HepG2 (cell line): ENCODE measurements at regions not wholly inside any gene's neighbourhood (a gene's known extent, or its start where the extent isn't known, plus 50 kb on each side); places are given as distances from the start of the nearest gene placed in this dataset.

ENCODE experiments used
- ATAC-seq: fragments of 200-7000 bp; cut with Tn5 transposase; 3 replicates; pipeline ENCODE4 v1.9.1; 2020; ENCODE audit warnings: mild to moderate bottlenecking, moderate library complexity
- BruUV-seq: library from RNA; stranded (reverse); fragments of 400-500 nt; replicated peaks from 2 replicates; lab custom pipeline; 2021; lab: Mats Ljungman, UMichigan
- CTCF ChIA-PET: fragments of 300-600 bp; formaldehyde crosslinking; extraction: SDS; loops from one replicate; lab custom pipeline; 2021; ENCODE audit warnings: low total read pairs, inconsistent platforms, low intra/inter-chr PET ratio; lab: Yijun Ruan, JAX
- POLR2A ChIA-PET: fragments of 350-600 bp; sonication (Branson Sonifier 250); formaldehyde crosslinking; loops from one replicate; lab custom pipeline; 2020; ENCODE audit warnings: antibody characterized with exemption, inconsistent platforms; lab: Yijun Ruan, JAX
- DNase-seq: peaks from one replicate; pipeline ENCODE4 v3.0.0-alpha.2; 2015; ENCODE audit warnings: low spot score
- FAIRE-seq: peaks from 3 replicates; lab custom pipeline; 2011; peaks lifted over from hg19 to GRCh38; lab: Jason Lieb, UNC
- H2AFZ ChIP-seq: one replicate; pipeline ENCODE4 v1.6.1; 2011; ENCODE audit warnings: low read length, inconsistent platforms
- H3K27ac ChIP-seq: fragments of 300-600 bp; 3 replicates; pipeline ENCODE4 v1.8.0; 2011; ENCODE audit warnings: mixed run types, mild to moderate bottlenecking, mixed read lengths, low read length, inconsistent platforms; ENCODE audit not compliant: insufficient read depth; ENCODE audit errors: extremely low read length
- H3K27me3 ChIP-seq, 2 experiments: fragments of 200-600 bp in 1 of 2; 2 replicates in 1 of 2; 3 replicates in 1 of 2; pipeline versions ENCODE4 v1.6.0 to v1.8.0; 2011; ENCODE audit warnings: low read length in 2 of 2, mild to moderate bottlenecking in 2 of 2, moderate library complexity in 2 of 2, inconsistent platforms in 1 of 2; ENCODE audit not compliant: insufficient read depth in 2 of 2, control insufficient read depth in 1 of 2
- H3K36me3 ChIP-seq, 2 experiments: fragments of 200-600 bp in 1 of 2; replicated peaks in 1 of 2; 2 replicates in 1 of 2; 3 replicates in 1 of 2; pipeline versions ENCODE4 v1.5.1 to v1.8.0; 2011; ENCODE audit warnings: low read length in 2 of 2, inconsistent platforms in 1 of 2; ENCODE audit not compliant: insufficient read depth in 2 of 2, control insufficient read depth in 1 of 2
- H3K4me1 ChIP-seq: 2 replicates; pipeline ENCODE4 v1.5.1; 2012; ENCODE audit warnings: low read length, inconsistent platforms; ENCODE audit not compliant: insufficient read depth
- H3K4me2 ChIP-seq: 2 replicates; pipeline ENCODE4 v1.6.0; 2011; ENCODE audit warnings: low read depth, low read length, inconsistent platforms
- H3K4me3 ChIP-seq, 3 experiments: fragments of 200-600 bp in 1 of 3; sonication (generic), shearing (Covaris generic) in 1 of 3; replicated peaks in 1 of 3; 2 replicates each; pipeline ENCODE4 v1.5.1; 2011 to 2016; ENCODE audit warnings: low read length in 3 of 3, inconsistent platforms in 2 of 3, low read depth in 2 of 3, mild to moderate bottlenecking in 2 of 3, control low read depth in 1 of 3, mixed read lengths in 1 of 3; ENCODE audit not compliant: insufficient read depth in 1 of 3
- H3K79me2 ChIP-seq: one replicate; pipeline ENCODE4 v1.6.1; 2011; ENCODE audit warnings: low read length, inconsistent platforms; ENCODE audit not compliant: insufficient read depth
- H3K9ac ChIP-seq: 2 replicates; pipeline ENCODE4 v1.6.0; 2011; ENCODE audit warnings: mild to moderate bottlenecking, low read depth, low read length, inconsistent platforms; ENCODE audit not compliant: insufficient read depth
- H3K9me3 ChIP-seq: 2 replicates; pipeline ENCODE4 v1.5.1; 2012; ENCODE audit warnings: mild to moderate bottlenecking, low read length
- H4K20me1 ChIP-seq: 2 replicates; pipeline ENCODE4 v1.6.0; 2011; ENCODE audit warnings: inconsistent platforms, mild to moderate bottlenecking, low read length, moderate library complexity; ENCODE audit not compliant: insufficient read depth
- KDM4B ChIP-seq: sonication (generic); formaldehyde crosslinking; IDR thresholded peaks from 2 replicates; pipeline ENCODE4 v1.4.0; 2020; ENCODE audit warnings: missing genetic modification reagents
- LBX2 ChIP-seq: sonication (generic); formaldehyde crosslinking; IDR thresholded peaks from 2 replicates; pipeline ENCODE4 v1.5.0; 2020; ENCODE audit warnings: missing genetic modification reagents, mild to moderate bottlenecking, borderline replicate concordance
- NBN ChIP-seq: fragments of 450-650 bp; conservative IDR thresholded peaks from 2 replicates; pipeline ENCODE4 v1.6.1; 2017
- NFE2L1 ChIP-seq: sonication (generic); formaldehyde crosslinking; IDR thresholded peaks from 2 replicates; pipeline ENCODE4 v1.4.0; 2020; ENCODE audit warnings: missing genetic modification reagents, mild to moderate bottlenecking, borderline replicate concordance
- PRDM4 ChIP-seq: sonication (generic); formaldehyde crosslinking; IDR thresholded peaks from 2 replicates; pipeline ENCODE4 v1.9.0; 2021; ENCODE audit warnings: missing genetic modification reagents, borderline replicate concordance
- TFE3 ChIP-seq: IDR thresholded peaks from 2 replicates; pipeline ENCODE4 v1.6.1; 2016
- THAP7 ChIP-seq: sonication (generic); formaldehyde crosslinking; IDR thresholded peaks from 2 replicates; pipeline ENCODE4 v1.8.1; 2023; ENCODE audit warnings: mild to moderate bottlenecking, missing genetic modification reagents
- THAP9 ChIP-seq: sonication (generic); formaldehyde crosslinking; IDR thresholded peaks from 2 replicates; pipeline ENCODE4; 2020; ENCODE audit warnings: missing genetic modification reagents, mild to moderate bottlenecking, borderline replicate concordance
- ZKSCAN8 ChIP-seq: IDR thresholded peaks from 2 replicates; pipeline ENCODE4 v1.6.1; 2016; ENCODE audit warnings: borderline replicate concordance, missing genetic modification reagents, missing compliant biosample characterization
- ZNF530 ChIP-seq: sonication (generic); formaldehyde crosslinking; IDR thresholded peaks from 2 replicates; pipeline ENCODE4 v1.5.0; 2020; ENCODE audit warnings: low read depth, mild to moderate bottlenecking, missing genetic modification reagents
- ZNF615 ChIP-seq: sonication (generic); formaldehyde crosslinking; IDR thresholded peaks from 2 replicates; pipeline ENCODE4 v1.5.0; 2020; ENCODE audit warnings: mild to moderate bottlenecking, missing genetic modification reagents, borderline replicate concordance
- ZNF710 ChIP-seq: sonication (generic); formaldehyde crosslinking; IDR thresholded peaks from 2 replicates; pipeline ENCODE4 v1.5.0; 2020; ENCODE audit warnings: mild to moderate bottlenecking, missing genetic modification reagents, borderline replicate concordance
- in situ Hi-C: cut with HindIII; loops from 2 replicates; pipeline ENCODE4 v1.10.0; 2017; ENCODE audit warnings: low pct_unique_long_range_greater_than_20kb; ENCODE audit not compliant: extremely low pct_ligation_motif_present
- intact Hi-C: fragments of 100-400 bp; cut with micrococcal nuclease; formaldehyde crosslinking; loops from one replicate; pipeline ENCODE4 v1.10.0; 2022; ENCODE audit not compliant: unreplicated experiment

GRCh38 chr7:136309407-136309806, 332.2 kb upstream of the MTPN start (continued):
- TF ChIP-seq THAP9 (CRISPR knock-in tag): no peak
- no peak for TF ChIP-seq TFE3 (CRISPR knock-in tag)
- TF ChIP-seq KDM4B: no peak
- TF ChIP-seq ZKSCAN8 (CRISPR knock-in tag): no peak
- no peak for TF ChIP-seq NFE2L1 (CRISPR knock-in tag)
- no peak for TF ChIP-seq NBN

GRCh38 chr7:136308230-136308629, 331.1 kb upstream of the MTPN start:
- no peak overlapping the region for H3K4me3 ChIP-seq
- no peaks in the 10 kb centered on the region for H3K36me3 ChIP-seq
- TF ChIP-seq ZNF530 (CRISPR knock-in tag): no peak
- TF ChIP-seq ZNF615 (CRISPR knock-in tag): no peak
- TF ChIP-seq THAP7 (CRISPR knock-in tag): no peak
- TF ChIP-seq LBX2 (CRISPR knock-in tag): no peak
- no peak for TF ChIP-seq PRDM4
- no peak for TF ChIP-seq ZNF710 (CRISPR knock-in tag)
- H3K9ac ChIP-seq: no peak overlapping the region
- no peaks in the 10 kb centered on the region for H3K27me3 ChIP-seq
- intact Hi-C loops: no loop called here
- no peaks in the 10 kb centered on the region for H4K20me1 ChIP-seq
- H3K27ac ChIP-seq: no peak overlapping the region
- no TSS peak for BruUV-seq
- no peak for FAIRE-seq
- in situ Hi-C loops: no loop called here
- no peak overlapping the region for H3K4me2 ChIP-seq
- ChIA-PET CTCF (no interaction called here), POLR2A (no interaction called here)
- no peak for DNase-seq
- H2AFZ ChIP-seq: no peak overlapping the region
- H3K4me1 ChIP-seq: no peaks in the 10 kb centered on the region
- no peaks in the 10 kb centered on the region for H3K79me2 ChIP-seq
- H3K9me3 ChIP-seq: peaks cover 10% of the 10 kb centered on the region
- no peak for ATAC-seq
